ENCODE measurements at regions not wholly inside any gene's neighbourhood (a gene's known extent, or its start where the extent isn't known, plus 50 kb on each side); places are given as distances from the start of the nearest gene placed in this dataset.

GRCh38 chr18:55166260-55166598 is 207.0 kb upstream of the CCDC68 start:
- no peak for DNase-seq

DNA sequence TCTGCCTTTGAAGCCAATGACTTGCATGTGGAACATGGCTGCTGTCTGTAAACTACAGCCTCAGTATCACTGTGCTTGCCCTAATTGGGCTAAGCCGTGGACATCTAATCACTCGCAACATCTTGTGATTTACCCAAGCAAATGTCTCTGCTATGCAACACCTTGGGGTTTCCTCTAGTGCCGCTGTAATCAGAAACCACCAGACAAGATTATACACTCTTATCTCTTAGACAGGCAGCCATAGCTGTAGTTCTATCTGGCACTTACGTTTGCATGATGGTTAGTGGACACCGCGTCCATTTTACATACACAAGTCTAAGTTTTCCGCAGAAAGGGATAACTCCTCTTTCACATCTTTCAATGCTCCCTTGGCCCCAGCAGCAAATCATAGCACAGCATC is 204.3 kb upstream of the CCDC68 start:
- no peak for DNase-seq

DNA sequence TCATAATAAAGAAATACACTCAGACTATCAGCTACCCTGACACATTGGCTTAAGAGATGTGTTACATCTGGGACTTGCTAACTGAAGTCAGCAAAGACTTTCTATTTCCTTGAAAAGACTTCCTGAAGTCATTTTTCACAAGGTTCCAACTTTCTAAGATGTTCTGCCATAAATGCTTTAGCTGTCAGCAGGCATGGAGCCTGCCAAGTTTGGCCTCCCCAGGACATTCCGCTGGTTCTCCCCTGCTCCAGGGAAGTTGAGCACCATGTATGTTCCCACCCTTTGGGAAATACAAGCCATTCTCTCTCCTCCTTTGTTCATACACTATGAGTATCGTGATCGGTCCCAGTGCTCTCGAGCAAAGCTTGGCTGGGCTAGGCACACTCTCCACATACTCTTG is 202.7 kb upstream of the CCDC68 start:
- DNase-seq: peak; percentile 17

- no peak for DNase-seq
Observed at GRCh38 chr18:55159027-55159426, 199.8 kb upstream of the CCDC68 start.

- no peak for DNase-seq
Observed at GRCh38 chr18:55158570-55158969, 199.3 kb upstream of the CCDC68 start.

GRCh38 chr18:55153346-55153745 is 194.1 kb upstream of the CCDC68 start:
- no peak for DNase-seq

DNA sequence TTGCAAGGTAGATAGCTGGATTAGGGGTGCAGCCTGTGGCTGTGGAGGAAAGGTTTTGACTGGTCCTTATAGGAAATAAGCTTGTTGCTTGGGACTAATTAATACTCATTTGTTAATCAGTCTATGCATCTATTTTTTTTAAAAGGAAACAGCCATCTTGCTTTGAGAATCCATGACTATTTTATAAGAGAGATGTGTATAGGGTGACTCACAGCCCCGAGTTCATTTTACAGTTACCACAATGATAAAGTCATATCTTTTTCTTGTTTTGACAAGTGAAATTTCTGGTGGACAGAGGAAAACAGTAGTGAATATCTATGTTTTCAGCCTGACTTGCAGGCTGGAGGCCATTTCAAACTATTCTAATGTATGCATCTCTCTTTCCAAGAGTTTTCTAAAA is 193.5 kb upstream of the CCDC68 start:
- DNase-seq: peak; percentile 65

- DNase-seq: peak; percentile 32
Observed at GRCh38 chr18:55149994-55150393, 190.7 kb upstream of the CCDC68 start.

DNA sequence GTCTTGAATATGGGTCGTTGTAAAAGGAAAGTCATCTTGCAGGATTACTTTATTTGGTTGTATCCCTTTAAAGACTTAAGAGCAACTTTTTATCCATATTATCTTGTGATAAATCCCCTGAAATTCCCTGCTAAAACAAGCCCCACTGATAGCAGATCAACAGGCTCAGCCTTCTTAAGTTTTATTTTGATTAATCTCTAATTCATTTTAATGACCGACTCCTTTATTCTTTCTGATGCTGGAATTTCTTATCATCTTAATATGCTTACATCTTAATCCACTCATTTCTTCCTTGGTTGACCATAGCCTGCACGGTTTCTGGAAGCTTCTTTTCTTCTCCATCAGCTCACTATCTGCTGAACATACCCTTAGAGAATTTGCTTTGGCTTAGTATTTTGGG is 188.5 kb upstream of the CCDC68 start:
- no peak for DNase-seq

DNA sequence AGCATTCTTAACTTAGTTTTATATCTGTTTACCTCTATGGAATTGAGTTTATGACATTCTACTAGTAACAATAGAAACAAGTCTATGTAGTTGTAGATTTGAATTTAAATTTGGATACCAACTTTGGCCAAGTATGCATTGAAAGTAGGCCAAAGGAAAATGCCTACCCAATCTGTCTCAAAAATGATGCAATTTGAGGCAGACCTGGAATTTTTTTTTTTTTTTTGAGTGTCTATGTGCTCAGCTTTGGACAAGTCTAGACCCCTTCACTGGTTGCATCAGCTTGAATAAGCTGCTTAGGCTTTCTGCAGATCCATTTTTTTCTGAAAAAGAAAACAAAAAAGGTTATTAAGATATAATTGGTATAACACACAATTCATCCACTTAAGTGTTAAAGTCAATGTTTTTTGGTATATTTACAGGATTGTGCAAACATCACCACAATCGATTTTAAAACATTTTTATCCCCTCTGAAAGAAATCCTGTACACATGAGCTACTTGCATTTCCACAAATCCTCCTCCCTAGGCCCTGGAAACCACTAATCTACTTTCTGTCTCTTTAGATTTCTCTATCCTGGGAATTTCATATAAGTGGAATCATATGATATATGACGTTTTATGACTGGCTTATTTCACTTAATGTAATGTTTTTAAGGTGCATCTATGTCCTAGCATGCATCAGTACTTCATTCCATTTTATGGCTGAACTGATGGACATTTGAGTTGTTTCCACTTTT is 185.1 kb upstream of the CCDC68 start:
- DNase-seq: no peak

DNA sequence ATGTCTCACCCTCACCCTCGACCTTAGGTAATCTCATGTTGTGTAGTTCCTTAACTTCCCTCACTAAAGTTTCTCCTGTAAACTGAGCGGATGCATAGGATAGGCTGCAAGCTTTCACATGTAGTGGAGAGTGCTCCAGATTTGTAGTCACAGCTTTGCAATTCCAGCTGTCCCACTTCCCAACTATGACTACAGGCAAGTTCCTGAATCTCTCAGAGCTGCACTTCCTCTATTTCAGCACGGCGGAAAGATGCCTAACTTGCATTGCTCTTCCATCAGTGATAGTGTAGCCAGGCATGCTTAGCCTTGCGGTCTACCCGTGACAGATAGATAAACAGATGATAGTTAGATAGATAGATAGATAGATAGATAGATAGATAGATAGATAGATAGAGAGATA is 183.1 kb upstream of the CCDC68 start:
- DNase-seq: peak; percentile 21

DNA sequence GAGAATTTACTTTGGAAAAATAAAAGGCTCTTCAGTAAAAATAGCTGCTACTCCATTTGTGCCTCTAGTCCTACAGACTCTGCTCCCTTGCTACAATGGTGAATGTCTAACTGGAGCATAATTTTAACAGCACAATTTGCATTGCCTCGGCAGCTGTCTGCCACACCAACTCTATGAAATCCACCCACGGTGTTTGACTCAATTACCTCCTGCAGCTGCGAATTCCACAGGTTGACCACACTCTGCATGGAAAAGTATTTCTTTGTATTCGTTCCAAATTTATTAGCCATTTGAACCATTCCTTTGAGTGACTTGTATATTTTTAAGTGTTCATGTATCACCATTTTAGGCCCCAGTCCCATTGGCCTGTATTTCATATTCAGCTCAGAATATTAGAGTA is 182.1 kb upstream of the CCDC68 start:
- DNase-seq: peak; percentile 74

GRCh38 chr18:55139836-55140235 is 180.6 kb upstream of the CCDC68 start:
- DNase-seq: no peak

GRCh38 chr18:55139307-55139706 is 180.0 kb upstream of the CCDC68 start:
- DNase-seq: no peak

DNA sequence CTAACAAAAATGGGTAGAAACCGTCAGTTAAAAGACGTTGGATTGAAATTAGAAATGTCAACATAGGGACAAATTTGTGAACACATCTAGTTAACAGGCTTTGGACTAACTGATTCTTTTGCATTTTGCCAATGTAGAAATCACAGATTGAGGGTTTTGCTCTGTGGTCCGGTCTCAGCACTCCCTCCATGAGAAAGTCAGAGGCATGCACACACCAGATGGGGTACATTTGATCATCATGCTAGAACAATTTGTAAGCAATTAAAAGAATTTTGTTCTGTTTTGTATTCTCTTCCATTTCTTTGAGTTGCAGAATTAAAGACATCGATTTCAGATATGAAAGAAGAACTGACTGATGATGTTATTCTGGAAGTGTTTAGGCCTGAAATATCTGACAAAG is 179.1 kb upstream of the CCDC68 start:
- no peak for DNase-seq

- DNase-seq: no peak
Observed at GRCh38 chr18:55137602-55138001, 178.3 kb upstream of the CCDC68 start.

DNA sequence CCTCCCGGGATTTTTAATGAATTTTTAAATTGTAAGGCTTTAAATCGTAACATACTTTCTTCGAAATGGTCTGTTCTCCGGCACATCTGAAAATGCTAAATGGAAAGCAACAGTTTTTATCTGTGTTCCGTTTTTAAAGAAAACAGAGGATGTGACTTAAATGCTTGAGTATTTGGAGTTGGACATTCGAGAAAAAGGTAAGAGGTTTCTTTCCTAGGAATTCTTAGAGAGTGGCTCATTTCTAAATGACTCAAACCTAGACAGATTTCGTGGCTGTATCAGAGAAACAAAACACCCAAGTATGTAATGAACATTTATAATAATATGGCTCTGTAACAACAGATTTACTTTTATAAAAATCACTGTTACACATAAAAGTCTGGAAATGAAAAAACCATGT is 177.6 kb upstream of the CCDC68 start:
- DNase-seq: peak; percentile 59

DNA sequence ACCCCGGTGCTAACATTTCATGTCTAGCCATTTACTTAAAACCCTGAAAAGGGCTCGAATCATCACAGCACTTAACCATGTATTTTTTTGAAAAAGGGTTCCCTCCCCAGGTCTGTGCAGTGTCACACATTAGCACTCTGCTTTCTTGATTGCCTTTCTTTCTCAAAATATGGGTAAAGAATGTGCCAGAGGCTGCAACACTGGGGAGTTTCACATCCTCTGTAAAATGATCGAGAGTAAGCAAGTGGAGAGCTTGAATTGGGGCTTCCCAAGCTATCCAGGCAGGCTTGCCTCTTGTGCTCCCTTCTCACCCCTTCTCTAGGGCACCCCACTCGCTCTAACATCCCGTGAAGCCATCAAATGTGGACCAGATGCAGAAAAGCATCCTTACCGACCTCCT is 177.0 kb upstream of the CCDC68 start:
- no peak for DNase-seq

GRCh38 chr18:55133378-55133777 is 174.1 kb upstream of the CCDC68 start:
- no peak for DNase-seq

DNA sequence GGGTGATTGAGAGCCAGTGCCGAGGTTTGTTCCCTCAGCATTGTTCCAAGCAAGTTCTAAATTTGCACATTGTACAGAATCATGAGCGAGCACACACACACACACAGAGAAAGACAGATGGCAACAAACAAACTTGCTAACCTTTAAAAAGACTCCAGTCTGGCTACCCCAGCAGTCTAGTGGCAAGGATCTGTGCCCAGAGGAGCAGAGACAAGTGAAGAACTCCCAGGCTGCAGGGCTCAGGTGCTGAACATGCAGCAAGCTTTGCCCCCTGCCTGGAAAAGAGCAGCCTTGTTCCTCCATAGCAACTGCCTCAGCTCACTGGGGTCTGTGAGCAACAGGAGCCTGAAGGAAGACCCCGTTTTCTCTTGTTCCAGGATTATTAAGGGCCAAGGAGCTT is 169.2 kb upstream of the CCDC68 start:
- no peak for DNase-seq

DNA sequence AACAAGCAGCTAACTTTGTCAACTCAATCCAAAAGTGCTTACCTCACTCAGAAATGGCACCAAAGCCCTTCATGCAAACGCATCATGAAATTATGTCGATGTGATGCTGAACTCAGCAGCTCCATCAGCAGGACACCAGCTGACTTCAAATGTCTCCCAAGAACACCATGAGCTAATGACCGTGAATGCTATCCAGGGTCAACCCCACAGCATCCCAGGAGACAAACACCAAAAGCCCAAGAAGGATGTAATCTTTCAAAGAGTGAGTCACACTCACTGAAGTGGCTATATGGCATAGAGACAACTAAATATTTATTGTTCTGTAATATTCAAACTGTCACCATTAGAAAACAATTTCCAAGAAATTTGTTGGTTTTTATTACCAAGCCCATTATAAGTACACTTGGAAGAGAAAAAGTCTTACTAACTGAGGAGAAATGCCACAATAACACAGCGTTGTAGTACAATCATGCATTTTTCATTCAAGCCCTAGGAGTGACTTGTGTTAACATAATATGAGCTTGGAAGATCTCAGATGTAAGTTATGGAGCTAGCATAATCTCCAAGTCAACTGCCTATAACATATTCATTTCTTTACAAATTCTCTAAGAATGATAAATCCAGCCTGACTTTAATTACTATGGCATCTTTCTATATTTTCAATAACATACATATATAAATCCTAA is 165.0 kb upstream of the CCDC68 start:
- peak; percentile 45 for DNase-seq

GRCh38 chr18:55123361-55123760 is 164.1 kb upstream of the CCDC68 start:
- no peak for DNase-seq

GRCh38 chr18:55121397-55122170 is 162.3 kb upstream of the CCDC68 start:
- DNase-seq: no peak

DNA sequence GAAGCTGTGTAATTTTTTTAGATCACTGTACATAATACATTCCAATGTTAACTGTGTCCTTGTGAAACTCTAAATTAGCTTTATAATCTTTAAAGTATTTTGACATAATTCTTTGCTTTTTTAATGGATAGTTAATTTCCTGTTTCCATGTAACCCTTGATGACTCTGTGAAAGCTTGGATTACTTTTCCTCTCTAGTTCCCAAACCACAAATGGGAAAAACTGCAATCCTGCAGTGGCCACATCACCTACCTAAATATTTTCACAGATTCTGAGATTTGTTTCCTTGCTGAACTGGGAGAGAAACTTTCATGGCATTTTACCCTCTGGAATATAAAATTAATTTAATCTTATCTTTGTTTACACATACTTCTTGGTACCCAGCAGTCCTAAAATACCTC is 161.6 kb upstream of the CCDC68 start:
- DNase-seq: no peak

All from fibroblast of skin of abdomen (primary cell).